ENCODE measurements at regions not wholly inside any gene's neighbourhood (a gene's known extent, or its start where the extent isn't known, plus 50 kb on each side); places are given as distances from the start of the nearest gene placed in this dataset.
"Not testable (repeated sequence)": the region's sequence is repeated elsewhere in the genome, so short reads cannot be mapped to it uniquely, and the experiment has no call there.

DNA sequence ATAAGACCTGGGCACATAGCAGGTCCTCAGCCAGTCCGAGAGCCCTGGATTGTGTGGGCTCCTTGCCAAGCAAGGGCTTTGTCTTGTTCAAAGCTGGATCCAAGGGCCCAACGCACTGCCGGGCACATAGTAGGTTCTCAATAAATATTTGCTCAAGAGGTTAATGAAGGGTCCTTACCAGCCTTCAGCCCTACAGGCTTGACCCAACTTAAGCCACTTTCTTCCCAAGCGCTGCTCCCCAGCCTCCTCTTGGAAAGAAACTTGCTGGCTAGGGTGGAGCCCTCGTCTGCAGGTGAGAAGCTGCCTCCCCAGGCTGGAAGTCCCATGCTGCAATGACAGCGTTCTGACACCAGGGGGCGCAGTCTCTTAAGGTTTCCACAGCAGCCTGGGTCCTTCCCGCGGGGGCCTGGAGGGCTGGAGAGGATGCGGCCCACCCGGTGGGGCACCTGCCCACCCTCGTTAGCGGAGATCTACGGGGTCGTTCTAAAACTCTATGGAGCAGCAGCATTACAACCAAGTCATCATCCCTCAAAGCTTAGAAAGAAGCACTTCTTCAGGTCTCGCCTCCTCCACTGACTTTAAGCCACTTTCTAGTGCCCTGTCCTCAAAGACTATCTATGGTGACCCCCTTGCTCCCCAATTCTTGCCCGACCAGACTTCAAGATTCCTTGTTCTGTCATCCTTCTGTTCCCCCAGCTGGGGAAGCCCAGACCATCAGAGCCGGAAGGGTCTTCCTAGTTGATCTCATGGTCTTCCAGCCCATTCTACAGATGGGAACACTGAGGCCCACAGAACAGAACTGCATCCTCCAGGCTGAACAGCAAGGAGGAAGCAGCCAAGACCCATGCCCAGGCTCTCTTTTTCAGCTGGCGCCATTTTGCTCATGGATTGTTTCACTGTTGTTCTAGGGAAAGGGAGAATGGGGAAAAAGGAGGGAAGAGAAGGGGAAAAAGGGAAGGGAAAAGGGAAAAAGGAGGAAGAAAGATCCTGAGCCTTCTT lies 115.4 kb downstream of the LHX2 start:
- peak; percentile 59 for DNase-seq

DNA sequence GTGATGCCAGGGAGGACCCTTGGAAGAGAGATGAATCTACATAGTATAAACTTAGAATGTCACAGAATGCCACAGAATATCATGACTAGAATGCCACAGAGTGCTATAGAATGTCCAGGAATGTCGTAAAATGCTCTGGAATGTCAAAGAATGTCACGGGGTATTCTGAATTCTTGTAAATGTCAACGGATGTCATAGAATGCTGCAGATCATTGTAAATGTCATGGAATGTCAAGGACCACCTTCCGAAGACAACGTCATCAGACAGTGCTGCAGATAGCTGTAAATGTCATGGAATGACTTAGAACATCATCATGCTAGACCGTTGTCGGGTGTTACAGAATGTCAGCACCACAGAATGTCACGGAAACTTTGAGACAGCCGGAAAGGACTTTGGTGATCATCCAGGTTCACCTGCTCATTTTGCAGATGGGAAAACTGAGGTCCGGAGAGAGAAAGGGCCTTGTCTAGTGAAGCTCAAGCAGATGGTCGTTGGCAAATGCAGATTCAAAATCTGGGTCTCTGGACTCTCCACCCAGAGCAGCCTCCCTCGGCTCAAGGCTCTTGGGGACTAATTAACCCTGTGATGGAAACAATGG lies 117.1 kb downstream of the LHX2 start:
- DNase-seq, result no peak

DNA sequence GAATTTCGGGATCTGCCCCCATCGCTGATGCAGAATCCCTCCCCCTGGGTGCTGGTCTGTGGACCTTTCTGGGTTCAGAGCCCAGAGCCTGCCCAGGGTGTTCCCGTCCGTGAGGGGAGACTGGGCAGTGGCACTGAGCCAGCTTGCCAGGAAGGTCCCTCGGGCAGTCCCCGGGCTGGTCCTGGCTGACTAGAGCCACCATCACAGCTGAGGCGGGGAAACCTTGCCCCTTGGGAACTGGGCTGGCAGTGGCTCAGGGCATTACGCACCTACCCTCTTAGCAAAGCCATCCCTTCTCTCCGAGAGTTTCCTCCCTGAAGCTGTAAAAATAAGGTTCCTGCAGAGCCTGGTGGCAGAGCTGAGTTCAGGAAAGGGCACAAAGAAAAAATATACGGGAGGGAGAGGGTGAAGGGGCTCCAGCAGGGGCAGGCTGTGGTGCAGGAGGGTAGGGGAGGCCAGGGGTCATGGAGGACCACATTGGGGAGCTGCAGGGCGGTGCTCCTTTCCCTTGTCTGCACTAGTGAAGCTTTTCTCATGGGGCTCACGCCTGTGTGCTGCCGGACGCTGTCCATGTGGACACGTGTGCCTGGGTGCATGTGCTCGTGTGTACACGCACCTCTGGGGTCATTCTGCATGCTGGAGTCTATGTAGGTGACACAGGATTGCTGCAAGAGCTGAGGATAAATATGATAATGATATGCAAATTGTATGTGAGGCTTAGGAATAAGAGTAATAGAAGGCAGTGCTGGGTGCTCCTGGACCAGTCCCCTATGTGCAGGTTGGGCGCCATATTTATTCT lies 118.9 kb downstream of the LHX2 start:
- no peak for DNase-seq

DNA sequence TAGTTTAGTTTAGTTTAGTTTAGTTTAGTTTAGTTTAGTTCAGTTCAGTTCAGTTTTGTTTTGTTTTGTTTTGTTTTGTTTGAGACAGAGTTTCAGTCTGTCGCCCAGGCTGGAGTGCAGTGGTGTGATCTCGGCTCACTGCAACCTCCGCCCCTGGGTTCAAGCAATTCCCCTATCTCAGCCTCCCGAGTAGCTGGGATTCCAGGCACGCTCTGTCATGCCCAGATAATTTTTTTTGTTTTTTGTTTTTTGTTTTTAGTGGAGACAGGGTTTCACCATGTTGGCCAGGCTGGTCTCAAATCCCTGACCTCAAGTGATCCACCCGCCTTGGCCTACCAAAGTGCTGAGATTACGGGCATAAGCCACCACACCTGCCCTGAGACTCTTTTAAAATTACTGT lies 120.0 kb downstream of the LHX2 start:
- not testable (repeated sequence) for DNase-seq

DNA sequence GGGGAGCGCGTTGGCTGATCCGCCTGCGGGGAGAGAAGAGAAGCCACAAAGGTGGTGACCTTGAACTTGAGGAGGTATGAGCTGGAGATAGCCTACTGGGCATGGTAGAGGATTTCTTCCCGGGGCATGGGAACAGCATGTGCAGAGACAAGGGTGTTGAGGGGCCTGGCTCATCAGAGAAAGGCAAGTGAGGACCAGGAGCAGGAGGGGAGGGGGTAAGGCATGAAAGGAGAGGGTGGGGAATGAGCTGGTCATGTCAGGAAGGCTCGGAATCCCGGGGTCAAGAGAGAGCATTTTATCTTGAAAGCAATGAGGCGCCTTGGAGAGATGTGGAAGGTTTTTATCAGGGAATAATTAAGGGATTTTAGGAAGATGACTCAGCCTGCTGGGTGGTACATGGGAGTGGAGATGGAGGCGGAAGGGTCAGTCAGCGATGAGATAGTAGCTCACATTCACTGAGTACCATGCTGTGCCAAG lies 121.1 kb downstream of the LHX2 start:
- DNase-seq, result no peak

DNA sequence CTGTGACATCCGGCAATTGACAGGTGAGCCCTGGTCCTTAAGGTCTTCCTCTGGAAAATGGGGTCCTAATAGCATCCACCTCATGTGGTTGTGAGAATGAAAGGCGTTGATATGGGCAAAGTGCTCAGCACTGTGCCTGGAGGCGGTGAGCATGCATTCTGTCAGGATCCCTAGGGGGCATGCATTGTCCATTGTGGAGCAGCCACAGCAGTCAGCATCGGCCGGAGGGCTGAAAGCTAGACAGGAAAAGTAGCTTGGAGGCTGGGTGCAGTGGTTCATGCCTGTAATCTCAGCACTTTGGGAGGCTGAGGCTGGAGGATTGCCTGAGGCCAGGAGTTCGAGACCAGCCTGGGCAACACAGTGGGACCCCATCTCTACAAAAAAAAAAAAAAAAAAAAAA lies 122.2 kb downstream of the LHX2 start:
- DNase-seq, result no peak

DNA sequence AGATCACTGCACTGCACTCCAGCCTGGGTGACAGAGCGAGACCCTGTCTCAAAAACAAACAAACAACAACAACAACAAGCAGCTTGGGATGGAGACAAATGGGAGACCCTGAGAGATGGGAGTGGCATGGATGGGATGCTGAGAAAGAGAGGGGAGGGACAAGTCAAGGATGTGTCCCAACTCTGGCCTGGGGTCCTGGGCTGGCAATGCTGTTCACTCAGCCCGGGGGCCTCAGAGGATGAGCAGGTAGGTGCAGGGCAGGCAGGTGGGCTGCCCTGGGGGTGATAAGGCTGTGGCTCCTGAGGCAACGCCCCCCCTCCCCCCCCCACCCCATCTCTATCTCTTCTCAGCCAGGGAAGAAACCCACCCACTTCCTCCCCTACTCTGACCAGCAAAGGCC lies 123.0 kb downstream of the LHX2 start:
- DNase-seq, result no peak

DNA sequence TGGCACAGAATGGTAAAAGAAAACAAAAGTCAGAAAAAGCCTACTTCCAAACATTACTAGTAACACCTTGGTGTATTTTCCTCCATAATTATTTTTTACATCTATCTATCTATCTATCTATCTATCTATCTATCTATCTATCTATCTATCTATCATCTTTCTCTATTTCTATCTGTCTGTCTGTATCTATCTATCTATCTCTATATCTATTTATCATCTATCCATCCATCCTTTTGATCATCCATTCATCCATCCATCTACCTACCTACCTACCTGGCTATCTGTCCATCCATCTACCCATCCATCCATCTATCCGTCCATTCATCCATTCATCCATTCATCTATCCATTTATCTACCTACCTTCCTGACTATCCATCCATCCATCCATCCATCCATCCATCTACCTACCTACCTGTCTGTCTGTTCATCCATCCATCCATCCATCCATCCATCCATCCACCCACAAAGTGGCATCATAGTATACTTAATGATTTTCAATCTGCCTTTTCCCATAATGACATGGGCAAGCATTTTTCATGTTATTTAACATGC lies 121.9 kb upstream of the NEK6 start:
- no peak for DNase-seq

DNA sequence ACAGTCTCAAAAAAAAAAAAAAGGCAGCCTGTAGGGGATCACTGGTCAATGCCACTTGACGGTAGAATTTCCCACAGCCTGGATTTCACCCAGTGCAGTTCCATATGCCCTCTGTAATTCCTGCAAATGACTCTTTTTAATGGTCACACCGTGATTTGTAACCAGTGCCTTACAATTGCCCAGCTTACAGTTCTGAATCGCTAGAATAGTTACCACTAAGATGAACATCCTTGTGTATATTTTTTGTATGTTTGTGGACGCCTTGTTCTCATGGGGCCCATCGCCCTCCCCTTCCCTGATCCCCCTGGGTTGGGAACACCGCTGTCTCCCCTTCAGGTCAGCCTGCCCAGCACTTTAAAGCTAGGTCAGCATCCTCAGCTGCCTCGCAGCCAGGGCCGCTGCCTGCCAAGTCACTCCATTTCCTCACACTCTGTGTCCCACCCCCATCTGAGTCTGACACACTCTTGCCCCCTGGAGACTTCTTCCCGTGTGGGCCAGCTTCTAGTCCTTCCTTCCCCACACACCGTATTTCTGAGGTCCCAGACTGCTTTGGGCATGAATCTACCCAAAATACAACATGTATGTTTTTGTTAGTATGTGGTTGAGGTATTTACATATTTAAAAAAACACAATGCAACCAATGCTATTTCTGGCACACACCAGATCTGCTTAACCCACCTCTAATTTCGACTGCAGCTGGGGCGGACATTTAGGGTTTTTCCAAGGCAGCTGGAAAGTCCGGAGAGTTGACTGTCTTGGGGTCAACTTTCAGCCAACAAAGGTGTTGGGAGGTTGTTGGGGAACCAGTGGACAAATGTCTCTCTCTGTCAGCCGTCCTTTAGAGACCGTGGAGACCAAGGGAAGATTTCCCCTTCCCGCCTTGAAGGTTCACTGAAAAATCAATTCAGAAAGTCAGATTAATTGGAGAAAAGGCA lies 120.5 kb upstream of the NEK6 start:
- DNase-seq, result no peak

DNA sequence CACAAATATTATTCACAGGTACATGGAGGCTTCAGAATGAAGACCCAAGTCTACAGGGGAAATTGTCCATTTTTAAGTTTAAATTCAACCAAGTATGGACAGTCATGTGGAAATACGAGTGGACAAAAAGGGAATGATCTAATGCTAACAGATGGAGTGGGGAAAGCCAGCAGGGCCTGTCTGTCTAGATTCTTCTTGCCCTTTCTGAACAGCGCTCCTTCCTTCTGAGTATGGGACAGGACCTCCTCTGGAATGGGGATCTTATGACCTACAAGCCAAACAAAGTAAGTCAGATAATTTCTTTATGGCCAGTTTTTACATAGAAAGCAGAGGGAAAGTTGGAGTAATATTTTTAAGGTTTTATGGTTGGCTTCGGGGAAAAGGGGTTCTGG lies 119.8 kb upstream of the NEK6 start:
- DNase-seq, result no peak

DNA sequence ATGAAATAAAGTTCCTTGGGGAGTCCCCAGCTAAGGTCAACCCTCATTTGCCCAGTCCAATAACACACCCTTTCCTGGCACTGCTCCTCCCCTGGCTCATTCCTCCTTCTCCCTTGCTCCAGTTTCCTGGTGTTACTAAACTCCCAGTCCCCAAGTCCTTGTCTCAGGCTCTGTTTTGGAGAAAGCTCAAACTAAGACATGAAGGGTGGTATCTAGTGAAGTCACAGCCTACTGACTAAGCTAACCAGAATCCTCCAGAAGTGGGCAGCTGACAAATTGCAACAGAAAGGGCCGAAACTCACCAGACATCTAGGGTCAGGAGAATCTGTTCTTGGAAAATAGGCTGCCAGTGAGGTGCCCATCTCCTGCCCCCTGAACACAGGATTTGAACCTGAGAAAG lies 118.7 kb upstream of the NEK6 start:
- no peak for DNase-seq

DNA sequence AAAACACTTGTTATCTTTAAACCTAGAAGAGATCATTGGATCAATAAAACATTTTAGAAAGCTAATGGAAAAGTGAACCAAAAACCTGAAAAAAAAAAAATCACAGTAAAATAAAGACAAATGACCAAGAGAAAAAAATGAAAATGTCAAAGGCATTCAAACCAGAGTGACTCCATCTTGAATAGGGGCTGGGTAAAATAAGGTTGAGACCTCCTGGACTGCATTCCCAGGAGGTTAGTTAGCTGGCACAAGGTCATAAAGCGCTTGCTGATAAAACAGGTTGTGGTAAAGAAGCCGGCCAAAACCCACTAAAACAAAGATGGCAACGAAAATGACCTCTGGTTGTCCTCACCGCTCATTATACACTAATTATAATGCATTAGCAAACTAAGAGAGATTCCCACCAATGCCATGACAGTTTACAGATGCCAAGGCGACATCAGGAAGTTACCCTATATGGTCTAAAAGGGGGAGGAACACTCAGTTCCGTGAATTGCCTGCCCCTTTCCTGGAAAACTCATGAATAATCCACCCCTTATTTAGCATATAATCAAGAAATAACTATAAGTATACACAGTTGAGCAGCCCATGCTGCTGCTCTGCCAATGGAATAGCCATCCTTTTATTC lies 116.7 kb upstream of the NEK6 start:
- DNase-seq, result no peak

DNA sequence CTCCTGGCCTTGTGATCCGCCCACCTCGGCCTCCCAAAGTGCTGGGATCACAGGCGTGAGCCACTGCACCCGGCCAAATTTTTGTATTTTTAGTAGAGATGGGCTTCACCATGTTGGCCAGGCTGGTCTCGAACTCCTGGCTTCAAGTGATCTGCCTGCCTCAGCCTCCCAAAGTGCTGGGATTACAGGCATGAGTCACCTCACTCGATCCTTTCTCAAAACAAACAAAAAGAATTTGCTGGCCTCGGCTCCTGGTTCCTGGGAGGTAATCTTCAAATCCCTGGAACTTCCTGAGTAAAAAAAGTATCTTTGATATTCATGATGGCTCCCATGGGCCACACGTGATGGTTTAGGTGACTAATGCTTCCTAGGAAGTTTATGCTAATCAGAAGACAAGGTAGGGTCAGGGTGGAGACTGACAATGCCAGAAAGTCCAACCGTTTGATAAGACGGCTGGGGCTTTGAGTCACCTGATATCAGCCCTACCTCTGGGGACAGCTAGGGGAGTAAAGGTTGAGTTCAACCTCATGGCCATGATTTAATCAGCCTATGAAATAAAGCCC lies 113.1 kb upstream of the NEK6 start:
- DNase-seq, result not testable (repeated sequence)

DNA sequence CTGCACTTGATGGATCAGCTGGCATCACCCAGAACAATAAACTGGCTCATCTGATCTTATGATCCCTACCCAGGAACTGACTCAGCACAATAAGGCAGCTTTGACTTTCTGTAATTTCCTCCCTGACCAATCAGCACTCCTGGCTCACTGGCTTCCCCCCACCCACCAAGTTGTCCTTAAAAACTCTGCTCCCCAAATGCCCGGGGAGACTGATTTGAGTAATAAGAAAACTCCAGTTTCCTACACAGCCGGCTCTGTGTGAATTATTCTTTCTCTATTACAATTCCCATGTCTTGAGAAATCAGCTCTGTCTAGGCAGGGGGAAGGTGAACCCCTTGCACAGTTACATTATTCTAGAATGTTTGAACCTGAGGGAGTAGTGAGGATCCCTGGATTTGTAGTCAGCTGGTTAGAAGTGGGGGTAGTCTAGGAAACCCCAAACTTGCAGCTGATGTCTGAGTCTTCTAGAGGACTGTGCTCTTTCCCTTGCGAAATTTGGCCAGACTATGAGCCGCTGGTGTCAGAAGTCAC lies 111.7 kb upstream of the NEK6 start:
- DNase-seq, result no peak

DNA sequence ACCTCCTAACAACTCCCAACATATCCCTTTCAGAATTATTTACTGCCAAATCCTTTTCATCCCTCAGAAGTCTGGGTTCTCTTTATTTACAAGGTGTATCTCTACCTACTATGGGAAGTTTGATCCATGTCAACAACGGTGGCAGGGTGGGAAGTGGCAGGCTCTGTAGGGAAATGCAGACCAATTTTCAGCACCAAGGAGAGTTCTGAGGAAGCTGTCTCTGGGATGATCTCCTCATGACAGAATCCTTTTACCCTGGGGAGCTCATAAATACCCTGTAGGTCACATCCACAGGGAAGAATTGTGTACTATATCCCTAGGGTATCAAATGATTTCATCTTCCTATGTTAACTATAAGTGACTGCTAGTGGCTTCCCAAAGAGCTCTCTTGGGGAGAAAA lies 107.8 kb upstream of the NEK6 start:
- DNase-seq, result no peak

DNA sequence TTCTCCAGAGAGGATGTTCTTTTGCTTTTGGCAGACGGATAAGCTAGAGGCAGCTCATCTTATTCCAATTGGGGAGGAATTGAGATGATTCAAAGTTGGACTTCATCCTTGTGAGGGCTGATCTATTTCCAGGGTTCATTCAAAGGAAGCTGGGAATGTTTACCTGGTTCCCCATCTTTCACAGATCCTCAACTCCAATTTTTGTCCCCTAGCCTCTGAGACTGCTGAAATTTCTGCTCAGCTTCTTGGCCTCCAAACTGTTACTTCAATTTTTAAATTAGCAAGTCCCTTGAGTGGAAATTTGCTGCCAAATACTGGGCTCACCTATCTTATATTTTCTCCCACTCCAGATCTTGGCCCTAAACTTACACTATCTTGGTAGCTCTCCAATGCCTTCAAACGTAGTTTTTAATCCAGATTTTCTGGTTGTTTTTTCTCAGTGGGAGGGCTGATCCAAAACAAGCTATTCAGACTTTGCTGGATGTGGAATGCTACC lies 93.9 kb upstream of the NEK6 start:
- no peak for DNase-seq

DNA sequence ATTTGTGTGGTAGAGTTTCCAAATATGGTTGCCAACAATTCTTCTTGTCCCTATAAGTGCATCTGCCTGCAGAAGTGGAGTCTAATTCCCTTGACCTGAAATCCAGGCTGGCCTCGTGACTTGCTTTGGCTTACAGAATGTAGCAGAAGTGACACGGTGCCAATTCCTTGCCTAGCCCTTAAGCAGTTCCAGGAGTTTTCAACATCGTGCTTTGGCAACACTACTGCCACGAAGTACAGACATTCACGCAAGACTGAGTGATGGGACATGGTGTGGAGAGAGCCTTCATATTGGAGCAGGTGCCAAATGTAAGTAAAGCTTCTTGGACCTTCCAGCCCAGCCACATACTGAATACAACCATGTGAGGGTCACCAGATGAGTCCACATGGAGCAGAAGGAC lies 92.9 kb upstream of the NEK6 start:
- DNase-seq, result no peak

DNA sequence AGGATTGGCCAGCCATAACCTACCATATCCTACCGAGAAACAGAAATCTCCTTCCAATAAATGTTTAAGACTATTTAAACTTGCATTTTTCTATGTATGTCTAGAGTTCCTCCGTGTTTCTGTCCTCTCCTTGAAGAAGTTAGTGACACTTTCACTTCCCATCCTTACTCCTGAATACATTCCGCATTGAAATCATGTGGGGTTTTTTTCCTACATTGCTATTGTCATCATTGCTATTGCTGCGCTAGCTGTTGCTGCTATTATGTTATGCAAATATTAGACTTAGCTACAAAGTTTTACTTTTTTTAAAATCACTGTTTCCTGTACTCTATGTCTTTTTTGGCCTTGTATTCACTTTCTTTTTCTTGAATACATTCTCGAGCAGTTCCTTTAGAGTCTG lies 83.3 kb upstream of the NEK6 start:
- DNase-seq, result no peak

DNA sequence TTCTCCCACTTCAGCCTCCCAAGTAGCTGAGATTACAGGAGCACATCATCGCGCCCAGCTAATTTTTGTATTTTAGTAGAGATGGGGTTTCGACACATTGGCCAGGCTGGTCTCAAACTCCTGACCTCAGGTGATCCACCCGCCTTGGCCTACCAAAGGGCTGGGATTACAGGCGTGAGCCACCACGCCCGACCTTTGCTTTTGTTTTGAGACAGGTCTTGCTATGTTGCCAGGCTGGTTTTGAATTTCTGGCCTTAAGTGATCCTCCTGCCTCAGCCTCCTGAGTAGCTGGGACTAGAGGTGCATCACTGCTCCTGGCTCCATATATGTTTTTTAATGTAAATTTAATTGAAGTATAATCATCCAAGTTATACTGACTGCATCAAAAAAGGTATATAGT lies 80.2 kb upstream of the NEK6 start:
- DNase-seq, result not testable (repeated sequence)

DNA sequence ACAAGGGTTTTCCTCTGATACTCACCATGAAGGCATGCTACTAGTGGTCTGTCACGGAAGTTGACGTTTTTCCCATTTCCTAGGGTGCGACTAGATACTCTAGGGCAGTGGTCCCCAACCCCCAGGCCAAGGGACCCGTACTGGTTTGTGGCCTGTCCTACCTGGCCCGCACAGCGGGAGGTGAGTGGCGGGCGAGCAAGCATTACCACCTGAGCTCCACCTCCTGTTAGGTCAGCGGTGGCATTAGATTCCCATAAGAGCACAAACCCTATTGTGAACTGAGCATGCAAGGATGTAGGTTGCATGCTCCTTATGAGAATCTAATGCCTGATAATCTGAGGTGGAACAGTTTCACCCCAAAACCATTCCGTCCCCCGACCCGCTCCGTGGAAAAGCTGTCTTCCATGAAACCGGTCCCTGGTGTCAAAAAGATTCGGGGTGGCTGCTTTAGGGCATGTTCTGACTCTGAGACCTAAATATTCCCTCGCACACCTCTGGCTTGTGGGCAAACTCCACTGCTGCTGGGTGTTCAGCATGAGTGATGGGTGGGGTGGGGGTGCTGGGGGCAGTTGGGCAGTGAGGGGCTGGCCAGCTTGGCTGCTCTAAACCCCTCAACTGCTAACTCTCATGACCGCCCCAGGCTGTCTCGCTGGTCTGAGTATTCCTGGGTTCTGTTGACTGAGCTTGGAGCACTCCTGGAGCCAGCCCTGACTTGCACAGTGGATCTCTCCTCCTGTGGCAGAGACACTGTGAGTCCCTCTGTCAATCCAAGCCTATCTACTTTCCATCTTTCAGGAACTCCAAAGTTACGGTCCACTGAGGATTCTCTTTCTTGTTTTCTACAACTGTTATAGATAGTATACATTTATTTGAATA lies 78.3 kb upstream of the NEK6 start:
- DNase-seq, result no peak
